Activated B cell treated with CpG ODN at 0.5 μM for 24 hours (primary cell): ENCODE measurements at regions not wholly inside any gene's neighbourhood (a gene's known extent, or its start where the extent isn't known, plus 50 kb on each side); places are given as distances from the start of the nearest gene placed in this dataset.

Experiments
- ATAC-seq: fragments of 200-7000 bp; cut with Tn5 transposase; one replicate; pipeline ENCODE4 v1.10.0; 2021; ENCODE audit warnings: low read depth, mild to moderate bottlenecking, moderate library complexity
- CTCF ChIA-PET: fragments of 350-600 bp; sonication (Branson Sonifier 250); formaldehyde crosslinking; loops from one replicate; lab custom pipeline; 2021; ENCODE audit warnings: antibody characterized with exemption; lab: Charles Lee
- POLR2A ChIA-PET: fragments of 350-600 bp; sonication (Branson Sonifier 250); formaldehyde crosslinking; loops from one replicate; lab custom pipeline; 2021; ENCODE audit warnings: antibody characterized with exemption; lab: Charles Lee
- DNase-seq: peaks from one replicate; pipeline ENCODE4 v3.0.0; 2022
- H3K27ac Mint-ChIP-seq: one replicate; pipeline ENCODE4 v1.8.0; 2020; ENCODE audit warnings: mixed read lengths
- H3K27me3 Mint-ChIP-seq: one replicate; pipeline ENCODE4 v1.8.0; 2021; ENCODE audit warnings: mixed read lengths
- H3K36me3 Mint-ChIP-seq: one replicate; pipeline ENCODE4 v1.8.0; 2021; ENCODE audit warnings: low read depth, mixed read lengths
- H3K4me1 Mint-ChIP-seq: one replicate; pipeline ENCODE4 v1.8.0; 2021; ENCODE audit warnings: mixed read lengths
- H3K4me3 Mint-ChIP-seq: one replicate; pipeline ENCODE4 v1.8.0; 2020; ENCODE audit warnings: mild to moderate bottlenecking, mixed read lengths
- H3K9me3 Mint-ChIP-seq: one replicate; pipeline ENCODE4 v1.8.0; 2020; ENCODE audit warnings: mixed read lengths
- CTCF ChIP-seq: fragments of 200-600 bp; IDR thresholded peaks from one replicate; pipeline ENCODE4 v1.8.0; 2022; ENCODE audit warnings: antibody characterized with exemption, mild to moderate bottlenecking
- intact Hi-C: fragments of 100-400 bp; cut with micrococcal nuclease; formaldehyde crosslinking; loops from one replicate; pipeline ENCODE4 v1.15.1; 2024

- POLR2A ChIA-PET, result no interaction called here
- no peak overlapping the region for H3K4me3 Mint-ChIP-seq
- no peak for TF ChIP-seq CTCF
- peaks cover 2% of the 10 kb centered on the region for H3K9me3 Mint-ChIP-seq
- H3K4me1 Mint-ChIP-seq, result no peaks in the 10 kb centered on the region
- no peaks in the 10 kb centered on the region for H3K27me3 Mint-ChIP-seq
- H3K36me3 Mint-ChIP-seq, result no peaks in the 10 kb centered on the region
- intact Hi-C loops, result no loop called here
- no peak for DNase-seq
- CTCF ChIA-PET, result no interaction called here
- ATAC-seq, result no peak
- no peak overlapping the region for H3K27ac Mint-ChIP-seq
Measured at GRCh38 chr10:9613338-9614075, 1404.2 kb upstream of the CELF2 start.

- Mint-ChIP-seq H3K36me3 (no peaks in the 10 kb centered on the region), H3K9me3 (peaks cover 5% of the 10 kb centered on the region), H3K27me3 (no peaks in the 10 kb centered on the region), H3K4me1 (no peaks in the 10 kb centered on the region), H3K27ac (no peak overlapping the region), H3K4me3 (no peak overlapping the region)
- intact Hi-C loops, result no loop called here
- TF ChIP-seq CTCF, result no peak
- POLR2A ChIA-PET, result no interaction called here
- DNase-seq (no peak), ATAC-seq (no peak)
- CTCF ChIA-PET, result no interaction called here
Measured at GRCh38 chr10:9615189-9615588, 1402.5 kb upstream of the CELF2 start.

GRCh38 chr10:9621216-9621615, 1396.5 kb upstream of the CELF2 start:
- ChIA-PET POLR2A (no interaction called here), CTCF (no interaction called here)
- ATAC-seq, result no peak
- H3K36me3 Mint-ChIP-seq, result no peaks in the 10 kb centered on the region
- intact Hi-C loops, result no loop called here
- no peak overlapping the region for H3K4me3 Mint-ChIP-seq
- no peak overlapping the region for H3K27ac Mint-ChIP-seq
- H3K27me3 Mint-ChIP-seq, result no peaks in the 10 kb centered on the region
- TF ChIP-seq CTCF, result no peak
- no peaks in the 10 kb centered on the region for H3K4me1 Mint-ChIP-seq
- DNase-seq, result no peak
- peaks cover 6% of the 10 kb centered on the region for H3K9me3 Mint-ChIP-seq

GRCh38 chr10:9625304-9625703, 1392.4 kb upstream of the CELF2 start:
- H3K27ac Mint-ChIP-seq, result no peak overlapping the region
- intact Hi-C loops, result no loop called here
- H3K9me3 Mint-ChIP-seq, result peaks cover 2% of the 10 kb centered on the region
- ChIA-PET POLR2A (no interaction called here), CTCF (no interaction called here)
- no peak for TF ChIP-seq CTCF
- no peak overlapping the region for H3K4me3 Mint-ChIP-seq
- DNase-seq, result no peak
- H3K27me3 Mint-ChIP-seq, result no peaks in the 10 kb centered on the region
- no peaks in the 10 kb centered on the region for H3K4me1 Mint-ChIP-seq
- ATAC-seq, result no peak
- no peaks in the 10 kb centered on the region for H3K36me3 Mint-ChIP-seq

- intact Hi-C loops, result no loop called here
- H3K36me3 Mint-ChIP-seq, result no peaks in the 10 kb centered on the region
- no peaks in the 10 kb centered on the region for H3K9me3 Mint-ChIP-seq
- H3K4me3 Mint-ChIP-seq, result no peak overlapping the region
- H3K27ac Mint-ChIP-seq, result no peak overlapping the region
- ATAC-seq, result no peak
- no peak for TF ChIP-seq CTCF
- no peak for DNase-seq
- POLR2A ChIA-PET, result no interaction called here
- CTCF ChIA-PET, result no interaction called here
- H3K4me1 Mint-ChIP-seq, result no peaks in the 10 kb centered on the region
- H3K27me3 Mint-ChIP-seq, result no peaks in the 10 kb centered on the region
Measured at GRCh38 chr10:9634466-9634865, 1383.2 kb upstream of the CELF2 start.
